ENCODE measurements at regions not wholly inside any gene's neighbourhood (a gene's known extent, or its start where the extent isn't known, plus 50 kb on each side); places are given as distances from the start of the nearest gene placed in this dataset.

GRCh38 chr5:166581826-166582225 lies 1709.6 kb upstream of the WWC1 start:
- H3K27me3 Mint-ChIP-seq, result no peaks in the 10 kb centered on the region
- no peak overlapping the region for H3K27ac Mint-ChIP-seq
- no peak overlapping the region for H3K4me3 Mint-ChIP-seq (ENCODE audit: low read depth)
- DNase-seq (ENCODE audit: low spot score, unreplicated experiment), result no peak
- H3K4me1 Mint-ChIP-seq (ENCODE audit: low read depth), result peaks cover 5% of the 10 kb centered on the region
- TF ChIP-seq CTCF (IDR thresholded peaks at IDR 0.05; ENCODE audit: unreplicated experiment), result no peak
- peaks cover 3% of the 10 kb centered on the region for H3K9me3 Mint-ChIP-seq (ENCODE audit: low read depth)
- no peaks in the 10 kb centered on the region for H3K36me3 Mint-ChIP-seq (ENCODE audit: insufficient read depth)

GRCh38 chr5:166582416-166582815 lies 1709.0 kb upstream of the WWC1 start:
- Mint-ChIP-seq H3K36me3 (ENCODE audit: insufficient read depth) (no peaks in the 10 kb centered on the region), H3K9me3 (ENCODE audit: low read depth) (peaks cover 3% of the 10 kb centered on the region), H3K4me3 (ENCODE audit: low read depth) (no peak overlapping the region)

GRCh38 chr5:166594567-166594966 lies 1696.9 kb upstream of the WWC1 start:
- no peak for DNase-seq (ENCODE audit: low spot score, unreplicated experiment)
- Mint-ChIP-seq H3K27ac (no peak overlapping the region), H3K4me1 (ENCODE audit: low read depth) (peaks cover 6% of the 10 kb centered on the region), H3K4me3 (ENCODE audit: low read depth) (no peak overlapping the region), H3K27me3 (no peaks in the 10 kb centered on the region), H3K36me3 (ENCODE audit: insufficient read depth) (no peaks in the 10 kb centered on the region), H3K9me3 (ENCODE audit: low read depth) (no peaks in the 10 kb centered on the region)
- TF ChIP-seq CTCF (IDR thresholded peaks at IDR 0.05; ENCODE audit: unreplicated experiment), result no peak

More at GRCh38 chr5:166582416-166582815, 1709.0 kb upstream of the WWC1 start:
- no peak for DNase-seq (ENCODE audit: low spot score, unreplicated experiment)
- no peak for TF ChIP-seq CTCF (IDR thresholded peaks at IDR 0.05; ENCODE audit: unreplicated experiment)
- Mint-ChIP-seq H3K27ac (no peak overlapping the region), H3K27me3 (no peaks in the 10 kb centered on the region), H3K4me1 (ENCODE audit: low read depth) (peaks cover 5% of the 10 kb centered on the region)

- Mint-ChIP-seq H3K4me3 (ENCODE audit: low read depth) (no peak overlapping the region), H3K36me3 (ENCODE audit: insufficient read depth) (no peaks in the 10 kb centered on the region), H3K27me3 (no peaks in the 10 kb centered on the region), H3K27ac (no peak overlapping the region), H3K4me1 (ENCODE audit: low read depth) (peaks cover 6% of the 10 kb centered on the region), H3K9me3 (ENCODE audit: low read depth) (no peaks in the 10 kb centered on the region)
- no peak for TF ChIP-seq CTCF (IDR thresholded peaks at IDR 0.05; ENCODE audit: unreplicated experiment)
- DNase-seq (ENCODE audit: low spot score, unreplicated experiment), result no peak
Measured at GRCh38 chr5:166595274-166595951, 1696.0 kb upstream of the WWC1 start.

- Mint-ChIP-seq H3K27me3 (no peaks in the 10 kb centered on the region), H3K36me3 (ENCODE audit: insufficient read depth) (no peaks in the 10 kb centered on the region), H3K4me3 (ENCODE audit: low read depth) (no peak overlapping the region), H3K27ac (no peak overlapping the region), H3K4me1 (ENCODE audit: low read depth) (peaks cover 6% of the 10 kb centered on the region), H3K9me3 (ENCODE audit: low read depth) (no peaks in the 10 kb centered on the region)
- DNase-seq (ENCODE audit: low spot score, unreplicated experiment), result no peak
- TF ChIP-seq CTCF (IDR thresholded peaks at IDR 0.05; ENCODE audit: unreplicated experiment), result no peak
Measured at GRCh38 chr5:166596043-166596442, 1695.4 kb upstream of the WWC1 start.
